Loucy (cell line): ENCODE measurements at regions not wholly inside any gene's neighbourhood (a gene's known extent, or its start where the extent isn't known, plus 50 kb on each side); places are given as distances from the start of the nearest gene placed in this dataset.

Experiments used
- CTCF ChIP-seq: fragments of 200-600 bp; sonication (generic); conservative IDR thresholded peaks from 2 replicates; pipeline ENCODE4 v1.5.1; 2014; ENCODE audit warnings: mild to moderate bottlenecking, antibody characterized with exemption, low read length
- EZH2phosphoT487 ChIP-seq: fragments of 200-600 bp; IDR thresholded peaks from 2 replicates; pipeline ENCODE4 v1.6.1; 2018; ENCODE audit warnings: antibody characterized with exemption, mild to moderate bottlenecking, moderate library complexity, borderline replicate concordance

- TF ChIP-seq CTCF (no peak), EZH2phosphoT487 (no peak)
Measured at GRCh38 chr3:13125092-13126015, 52.1 kb upstream of the IQSEC1 start.
